ENCODE measurements at regions not wholly inside any gene's neighbourhood (a gene's known extent, or its start where the extent isn't known, plus 50 kb on each side); places are given as distances from the start of the nearest gene placed in this dataset.

DNA sequence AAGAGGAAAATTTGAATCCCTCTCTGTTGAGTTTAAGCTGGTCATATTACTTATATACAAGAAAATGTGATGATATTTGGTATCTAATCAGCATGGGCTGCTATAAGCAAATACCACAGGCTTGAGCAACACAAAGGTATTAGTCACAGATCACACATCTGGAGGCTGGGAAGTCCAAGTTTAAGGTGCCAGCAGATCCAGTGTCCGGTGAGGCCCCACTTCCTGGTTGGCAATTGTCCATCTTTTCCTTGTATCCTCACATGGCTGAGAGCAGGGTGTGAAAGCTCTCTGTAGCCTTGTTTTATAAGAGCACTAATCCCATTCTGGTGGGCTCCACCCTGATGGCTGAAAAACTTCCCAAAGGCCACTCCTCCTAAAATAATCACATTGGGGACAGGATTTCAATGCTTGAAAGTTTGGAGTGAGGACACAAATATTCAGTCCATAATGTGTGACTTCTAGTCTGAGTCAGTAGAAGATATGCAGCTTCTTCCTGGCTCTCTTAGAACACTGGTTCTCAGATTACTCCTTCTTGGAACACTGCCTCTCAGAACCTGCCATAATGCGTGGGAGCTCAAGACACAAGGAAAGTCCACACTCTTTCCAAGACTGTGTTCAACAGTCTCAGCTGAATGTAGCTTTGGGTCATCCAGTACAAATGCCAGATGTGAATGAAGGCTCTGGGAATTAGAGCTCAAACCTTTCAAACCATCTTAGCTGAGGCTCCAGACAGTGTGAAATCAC, 124.1 kb downstream of the PRDM9 start (continued):
- TF ChIP-seq, protein P1, sequence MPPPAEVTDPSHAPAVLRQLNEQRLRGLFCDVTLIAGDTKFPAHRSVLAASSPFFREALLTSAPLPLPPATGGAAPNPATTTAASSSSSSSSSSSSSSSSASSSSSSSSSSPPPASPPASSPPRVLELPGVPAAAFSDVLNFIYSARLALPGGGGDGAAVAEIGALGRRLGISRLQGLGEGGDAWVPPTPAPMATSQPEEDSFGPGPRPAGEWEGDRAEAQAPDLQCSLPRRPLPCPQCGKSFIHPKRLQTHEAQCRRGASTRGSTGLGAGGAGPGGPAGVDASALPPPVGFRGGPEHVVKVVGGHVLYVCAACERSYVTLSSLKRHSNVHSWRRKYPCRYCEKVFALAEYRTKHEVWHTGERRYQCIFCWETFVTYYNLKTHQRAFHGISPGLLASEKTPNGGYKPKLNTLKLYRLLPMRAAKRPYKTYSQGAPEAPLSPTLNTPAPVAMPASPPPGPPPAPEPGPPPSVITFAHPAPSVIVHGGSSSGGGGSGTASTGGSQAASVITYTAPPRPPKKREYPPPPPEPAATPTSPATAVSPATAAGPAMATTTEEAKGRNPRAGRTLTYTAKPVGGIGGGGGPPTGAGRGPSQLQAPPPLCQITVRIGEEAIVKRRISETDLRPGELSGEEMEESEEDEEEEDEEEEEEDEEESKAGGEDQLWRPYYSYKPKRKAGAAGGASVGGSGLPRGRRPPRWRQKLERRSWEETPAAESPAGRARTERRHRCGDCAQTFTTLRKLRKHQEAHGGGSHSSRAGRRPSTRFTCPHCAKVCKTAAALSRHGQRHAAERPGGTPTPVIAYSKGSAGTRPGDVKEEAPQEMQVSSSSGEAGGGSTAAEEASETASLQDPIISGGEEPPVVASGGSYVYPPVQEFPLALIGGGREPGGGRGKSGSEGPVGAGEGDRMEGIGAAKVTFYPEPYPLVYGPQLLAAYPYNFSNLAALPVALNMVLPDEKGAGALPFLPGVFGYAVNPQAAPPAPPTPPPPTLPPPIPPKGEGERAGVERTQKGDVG (CRISPR knock-in tag; IDR thresholded peaks at IDR 0.05) = no peak
- TF ChIP-seq, protein P2, sequence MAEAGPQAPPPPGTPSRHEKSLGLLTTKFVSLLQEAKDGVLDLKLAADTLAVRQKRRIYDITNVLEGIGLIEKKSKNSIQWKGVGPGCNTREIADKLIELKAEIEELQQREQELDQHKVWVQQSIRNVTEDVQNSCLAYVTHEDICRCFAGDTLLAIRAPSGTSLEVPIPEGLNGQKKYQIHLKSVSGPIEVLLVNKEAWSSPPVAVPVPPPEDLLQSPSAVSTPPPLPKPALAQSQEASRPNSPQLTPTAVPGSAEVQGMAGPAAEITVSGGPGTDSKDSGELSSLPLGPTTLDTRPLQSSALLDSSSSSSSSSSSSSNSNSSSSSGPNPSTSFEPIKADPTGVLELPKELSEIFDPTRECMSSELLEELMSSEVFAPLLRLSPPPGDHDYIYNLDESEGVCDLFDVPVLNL (IDR thresholded peaks at IDR 0.05; ENCODE audit: low read depth, low read length) = no peak
- TF ChIP-seq ZNF274 (IDR thresholded peaks at IDR 0.05; ENCODE audit: insufficient read depth, insufficient read length) = no peak
- no peak for TF ChIP-seq FOXK2 (IDR thresholded peaks at IDR 0.05)
- TF ChIP-seq, protein P3, sequence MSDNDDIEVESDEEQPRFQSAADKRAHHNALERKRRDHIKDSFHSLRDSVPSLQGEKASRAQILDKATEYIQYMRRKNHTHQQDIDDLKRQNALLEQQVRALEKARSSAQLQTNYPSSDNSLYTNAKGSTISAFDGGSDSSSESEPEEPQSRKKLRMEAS (IDR thresholded peaks at IDR 0.05; ENCODE audit: low read depth, low read length) = no peak
- TF ChIP-seq, protein P4, sequence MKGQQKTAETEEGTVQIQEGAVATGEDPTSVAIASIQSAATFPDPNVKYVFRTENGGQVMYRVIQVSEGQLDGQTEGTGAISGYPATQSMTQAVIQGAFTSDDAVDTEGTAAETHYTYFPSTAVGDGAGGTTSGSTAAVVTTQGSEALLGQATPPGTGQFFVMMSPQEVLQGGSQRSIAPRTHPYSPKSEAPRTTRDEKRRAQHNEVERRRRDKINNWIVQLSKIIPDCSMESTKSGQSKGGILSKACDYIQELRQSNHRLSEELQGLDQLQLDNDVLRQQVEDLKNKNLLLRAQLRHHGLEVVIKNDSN (IDR thresholded peaks at IDR 0.05; ENCODE audit: borderline replicate concordance, extremely low read length, insufficient read depth, low read depth, low read length) = no peak
- TF ChIP-seq, protein P5, sequence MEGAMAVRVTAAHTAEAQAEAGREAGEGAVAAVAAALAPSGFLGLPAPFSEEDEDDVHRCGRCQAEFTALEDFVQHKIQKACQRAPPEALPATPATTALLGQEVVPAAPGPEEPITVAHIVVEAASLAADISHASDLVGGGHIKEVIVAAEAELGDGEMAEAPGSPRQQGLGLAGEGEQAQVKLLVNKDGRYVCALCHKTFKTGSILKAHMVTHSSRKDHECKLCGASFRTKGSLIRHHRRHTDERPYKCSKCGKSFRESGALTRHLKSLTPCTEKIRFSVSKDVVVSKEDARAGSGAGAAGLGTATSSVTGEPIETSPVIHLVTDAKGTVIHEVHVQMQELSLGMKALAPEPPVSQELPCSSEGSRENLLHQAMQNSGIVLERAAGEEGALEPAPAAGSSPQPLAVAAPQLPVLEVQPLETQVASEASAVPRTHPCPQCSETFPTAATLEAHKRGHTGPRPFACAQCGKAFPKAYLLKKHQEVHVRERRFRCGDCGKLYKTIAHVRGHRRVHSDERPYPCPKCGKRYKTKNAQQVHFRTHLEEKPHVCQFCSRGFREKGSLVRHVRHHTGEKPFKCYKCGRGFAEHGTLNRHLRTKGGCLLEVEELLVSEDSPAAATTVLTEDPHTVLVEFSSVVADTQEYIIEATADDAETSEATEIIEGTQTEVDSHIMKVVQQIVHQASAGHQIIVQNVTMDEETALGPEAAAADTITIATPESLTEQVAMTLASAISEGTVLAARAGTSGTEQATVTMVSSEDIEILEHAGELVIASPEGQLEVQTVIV (IDR thresholded peaks at IDR 0.05; ENCODE audit: borderline replicate concordance, partially characterized antibody) = no peak
- TF ChIP-seq, protein P6, sequence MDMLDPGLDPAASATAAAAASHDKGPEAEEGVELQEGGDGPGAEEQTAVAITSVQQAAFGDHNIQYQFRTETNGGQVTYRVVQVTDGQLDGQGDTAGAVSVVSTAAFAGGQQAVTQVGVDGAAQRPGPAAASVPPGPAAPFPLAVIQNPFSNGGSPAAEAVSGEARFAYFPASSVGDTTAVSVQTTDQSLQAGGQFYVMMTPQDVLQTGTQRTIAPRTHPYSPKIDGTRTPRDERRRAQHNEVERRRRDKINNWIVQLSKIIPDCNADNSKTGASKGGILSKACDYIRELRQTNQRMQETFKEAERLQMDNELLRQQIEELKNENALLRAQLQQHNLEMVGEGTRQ (IDR thresholded peaks at IDR 0.05; ENCODE audit: borderline replicate concordance, low read depth, low read length) = no peak
- TF ChIP-seq, protein P7, sequence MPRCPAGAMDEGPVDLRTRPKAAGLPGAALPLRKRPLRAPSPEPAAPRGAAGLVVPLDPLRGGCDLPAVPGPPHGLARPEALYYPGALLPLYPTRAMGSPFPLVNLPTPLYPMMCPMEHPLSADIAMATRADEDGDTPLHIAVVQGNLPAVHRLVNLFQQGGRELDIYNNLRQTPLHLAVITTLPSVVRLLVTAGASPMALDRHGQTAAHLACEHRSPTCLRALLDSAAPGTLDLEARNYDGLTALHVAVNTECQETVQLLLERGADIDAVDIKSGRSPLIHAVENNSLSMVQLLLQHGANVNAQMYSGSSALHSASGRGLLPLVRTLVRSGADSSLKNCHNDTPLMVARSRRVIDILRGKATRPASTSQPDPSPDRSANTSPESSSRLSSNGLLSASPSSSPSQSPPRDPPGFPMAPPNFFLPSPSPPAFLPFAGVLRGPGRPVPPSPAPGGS (IDR thresholded peaks at IDR 0.05; ENCODE audit: borderline replicate concordance, insufficient read depth, low read depth, low read length, poor library complexity, severe bottlenecking) = no peak

All from GM12878 (cell line).